CD4-positive, alpha-beta T cell (primary cell): ENCODE measurements at regions not wholly inside any gene's neighbourhood (a gene's known extent, or its start where the extent isn't known, plus 50 kb on each side); places are given as distances from the start of the nearest gene placed in this dataset.

Source experiments
- ATAC-seq: fragments of 200-7000 bp; cut with Tn5 transposase; one replicate; pipeline ENCODE4 v1.10.0; 2022; ENCODE audit warnings: mild to moderate bottlenecking; ENCODE audit not compliant: poor library complexity
- CTCF ChIA-PET: fragments of 350-600 bp; sonication (Branson Sonifier 250); formaldehyde crosslinking; loops from one replicate; lab custom pipeline; 2021; ENCODE audit warnings: antibody characterized with exemption, inconsistent platforms; lab: Charles Lee
- POLR2A ChIA-PET: fragments of 350-600 bp; sonication (Branson Sonifier 250); formaldehyde crosslinking; loops from one replicate; lab custom pipeline; 2021; ENCODE audit warnings: antibody characterized with exemption, inconsistent platforms; lab: Charles Lee
- DNase-seq, 14 experiments: peaks; one replicate each; pipeline ENCODE4 v3.0.0-alpha.2; 2013 to 2020; ENCODE audit warnings: mixed read lengths in 2 of 14
- H3K27ac ChIP-seq, 2 donors: one replicate each; pipeline versions ENCODE4 v1.5.1 to v1.7.0; 2013; ENCODE audit warnings: low read length in 2 of 2, low read depth in 1 of 2, mild to moderate bottlenecking in 1 of 2
- H3K27me3 ChIP-seq, 2 experiments: 1 replicate in 1 of 2; 2 replicates in 1 of 2; pipeline versions ENCODE4 v1.6.1 to v1.7.0; 2013; ENCODE audit warnings: low read length in 2 of 2, control low read depth in 1 of 2, mild to moderate bottlenecking in 1 of 2, moderate library complexity in 1 of 2; ENCODE audit not compliant: insufficient read depth in 2 of 2, control insufficient read depth in 1 of 2
- H3K36me3 ChIP-seq: one replicate; pipeline ENCODE4 v1.6.1; 2013; ENCODE audit warnings: low read length, control low read depth; ENCODE audit not compliant: insufficient read depth
- H3K4me1 ChIP-seq: one replicate; pipeline ENCODE4 v1.6.1; 2013; ENCODE audit warnings: low read length, control low read depth; ENCODE audit not compliant: insufficient read depth
- H3K4me3 ChIP-seq: one replicate; pipeline ENCODE4 v1.5.1; 2013; ENCODE audit warnings: mild to moderate bottlenecking, low read length, moderate library complexity
- H3K9me3 ChIP-seq, 2 experiments: 1 replicate in 1 of 2; 2 replicates in 1 of 2; pipeline versions ENCODE4 v1.6.1 to v1.7.0; 2013; ENCODE audit warnings: low read length in 2 of 2, mild to moderate bottlenecking in 2 of 2, control low read depth in 1 of 2, moderate library complexity in 1 of 2; ENCODE audit not compliant: control insufficient read depth in 1 of 2, insufficient read depth in 1 of 2
- H3K27ac Mint-ChIP-seq: one replicate; pipeline ENCODE4 v1.8.0; 2020; ENCODE audit warnings: mixed read lengths
- H3K27me3 Mint-ChIP-seq: one replicate; pipeline ENCODE4 v1.8.0; 2021; ENCODE audit warnings: mixed read lengths
- H3K36me3 Mint-ChIP-seq: one replicate; pipeline ENCODE4 v1.8.0; 2021; ENCODE audit warnings: low read depth, mixed read lengths
- H3K4me1 Mint-ChIP-seq: one replicate; pipeline ENCODE4 v1.8.0; 2021; ENCODE audit warnings: low read depth, mixed read lengths
- H3K4me3 Mint-ChIP-seq: one replicate; pipeline ENCODE4 v1.8.0; 2020; ENCODE audit warnings: mild to moderate bottlenecking, mixed read lengths
- H3K9me3 Mint-ChIP-seq: one replicate; pipeline ENCODE4 v1.8.0; 2020; ENCODE audit warnings: mixed read lengths
- intact Hi-C, 2 experiments: fragments of 100-400 bp; cut with DNase I in 1 of 2; cut with micrococcal nuclease in 1 of 2; formaldehyde crosslinking; loops; one replicate each; pipeline versions ENCODE4 v1.15.1 to v1.9.0; 2023 to 2025; cut with DNase I, micrococcal nuclease
- TF ChIP-seq, protein P1 (sequence below): fragments of 200-600 bp; IDR thresholded peaks from one replicate; pipeline ENCODE4 v1.8.0; 2022; ENCODE audit warnings: antibody characterized with exemption, mild to moderate bottlenecking

DNA sequence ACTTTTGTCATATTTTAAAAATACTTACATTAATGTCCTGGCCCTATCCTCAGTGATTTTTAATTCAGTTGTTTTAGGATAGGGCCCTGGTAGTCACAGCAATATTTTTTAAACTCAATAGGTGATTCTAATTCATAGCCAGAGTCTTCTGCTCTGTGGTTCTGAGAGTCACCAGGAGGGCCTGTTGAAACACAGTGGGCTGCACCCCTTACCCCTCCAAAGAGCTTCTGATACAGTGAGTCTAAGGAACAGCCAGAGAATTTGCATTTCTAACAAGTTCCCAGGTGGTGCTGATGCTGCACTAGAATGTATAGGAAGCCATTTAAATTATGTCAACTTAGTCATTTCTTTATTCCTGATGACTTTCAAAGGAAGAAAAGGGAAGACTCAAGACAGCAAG, 458.3 kb upstream of the ARRDC3 start:
- no peaks in the 10 kb centered on the region for H3K27me3 Mint-ChIP-seq
- DNase-seq (no peak), ATAC-seq (no peak)
- CTCF ChIA-PET = no interaction called here
- no peaks in the 10 kb centered on the region for H3K4me1 ChIP-seq
- H3K4me3 ChIP-seq = no peak overlapping the region
- H3K36me3 Mint-ChIP-seq = no peaks in the 10 kb centered on the region
- no peaks in the 10 kb centered on the region for H3K4me1 Mint-ChIP-seq
- no peak overlapping the region for H3K4me3 Mint-ChIP-seq
- H3K27ac Mint-ChIP-seq = no peak overlapping the region
- TF ChIP-seq, protein P1, sequence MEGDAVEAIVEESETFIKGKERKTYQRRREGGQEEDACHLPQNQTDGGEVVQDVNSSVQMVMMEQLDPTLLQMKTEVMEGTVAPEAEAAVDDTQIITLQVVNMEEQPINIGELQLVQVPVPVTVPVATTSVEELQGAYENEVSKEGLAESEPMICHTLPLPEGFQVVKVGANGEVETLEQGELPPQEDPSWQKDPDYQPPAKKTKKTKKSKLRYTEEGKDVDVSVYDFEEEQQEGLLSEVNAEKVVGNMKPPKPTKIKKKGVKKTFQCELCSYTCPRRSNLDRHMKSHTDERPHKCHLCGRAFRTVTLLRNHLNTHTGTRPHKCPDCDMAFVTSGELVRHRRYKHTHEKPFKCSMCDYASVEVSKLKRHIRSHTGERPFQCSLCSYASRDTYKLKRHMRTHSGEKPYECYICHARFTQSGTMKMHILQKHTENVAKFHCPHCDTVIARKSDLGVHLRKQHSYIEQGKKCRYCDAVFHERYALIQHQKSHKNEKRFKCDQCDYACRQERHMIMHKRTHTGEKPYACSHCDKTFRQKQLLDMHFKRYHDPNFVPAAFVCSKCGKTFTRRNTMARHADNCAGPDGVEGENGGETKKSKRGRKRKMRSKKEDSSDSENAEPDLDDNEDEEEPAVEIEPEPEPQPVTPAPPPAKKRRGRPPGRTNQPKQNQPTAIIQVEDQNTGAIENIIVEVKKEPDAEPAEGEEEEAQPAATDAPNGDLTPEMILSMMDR = no peak
- H3K27ac ChIP-seq = no peak overlapping the region
- peaks cover 7% of the 10 kb centered on the region for H3K9me3 Mint-ChIP-seq
- H3K9me3 ChIP-seq = peaks cover 0 to 3% of the 10 kb centered on the region in 2 experiments
- intact Hi-C loops = no loop called here
- no peaks in the 10 kb centered on the region for H3K36me3 ChIP-seq
- POLR2A ChIA-PET = no interaction called here
- no peaks in the 10 kb centered on the region for H3K27me3 ChIP-seq

DNA sequence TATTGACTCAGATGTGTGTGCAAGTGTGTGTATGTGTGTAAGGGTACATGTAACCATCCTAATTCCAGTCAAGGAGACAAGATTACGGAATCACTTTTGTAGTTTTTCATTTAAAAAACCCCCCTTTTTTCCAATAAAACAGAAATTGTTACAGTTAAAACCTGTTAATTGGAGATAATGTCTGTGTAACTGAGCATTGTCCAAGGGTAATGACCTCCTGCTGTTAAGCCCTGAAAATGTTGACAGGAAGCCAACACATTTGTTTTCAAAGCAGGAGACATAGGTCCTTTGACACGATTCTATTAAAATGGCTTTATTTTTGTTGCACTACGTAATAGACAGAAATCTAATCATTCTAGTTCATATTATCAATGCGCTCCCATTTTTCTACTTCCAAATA, 457.3 kb upstream of the ARRDC3 start:
- Mint-ChIP-seq H3K9me3 (peaks cover 7% of the 10 kb centered on the region), H3K27ac (no peak overlapping the region), H3K4me3 (no peak overlapping the region), H3K4me1 (no peaks in the 10 kb centered on the region), H3K36me3 (no peaks in the 10 kb centered on the region), H3K27me3 (no peaks in the 10 kb centered on the region)
- ChIA-PET CTCF (no interaction called here), POLR2A (no interaction called here)
- no peaks in the 10 kb centered on the region for H3K27me3 ChIP-seq
- TF ChIP-seq, protein P1 = no peak
- no peaks in the 10 kb centered on the region for H3K4me1 ChIP-seq
- no peak overlapping the region for H3K4me3 ChIP-seq
- ATAC-seq = no peak
- peaks cover 0 to 3% of the 10 kb centered on the region in 2 experiments for H3K9me3 ChIP-seq
- no peak overlapping the region for H3K27ac ChIP-seq
- DNase-seq = no peak
- intact Hi-C loops = no loop called here
- H3K36me3 ChIP-seq = no peaks in the 10 kb centered on the region

DNA sequence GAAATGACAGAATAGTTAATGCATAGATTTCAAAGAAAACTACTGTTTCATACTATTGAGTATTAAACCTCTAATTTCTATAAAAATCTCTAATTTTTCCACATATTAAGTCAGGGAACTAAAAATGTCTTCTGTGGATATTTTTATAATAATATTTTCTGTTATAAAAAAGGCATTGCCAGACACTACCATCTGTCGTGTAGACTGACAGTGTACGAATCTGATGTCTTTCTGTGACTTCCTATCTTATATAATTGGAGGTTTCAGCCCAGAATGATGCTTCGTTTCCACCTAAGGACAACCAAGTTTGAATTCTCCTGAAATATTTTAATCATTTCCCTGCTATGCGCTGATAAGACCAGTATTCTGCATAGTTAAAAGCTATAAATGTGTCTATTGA, 456.6 kb upstream of the ARRDC3 start:
- no peak for DNase-seq
- intact Hi-C loops = no loop called here
- no peaks in the 10 kb centered on the region for H3K36me3 Mint-ChIP-seq
- no peaks in the 10 kb centered on the region for H3K27me3 Mint-ChIP-seq
- CTCF ChIA-PET = no interaction called here
- no peaks in the 10 kb centered on the region for H3K4me1 Mint-ChIP-seq
- H3K9me3 Mint-ChIP-seq = peaks cover 7% of the 10 kb centered on the region
- ATAC-seq = no peak
- Histone ChIP-seq H3K27ac (no peak overlapping the region), H3K27me3 (no peaks in the 10 kb centered on the region), H3K4me3 (no peak overlapping the region), H3K36me3 (no peaks in the 10 kb centered on the region), H3K9me3 (peaks cover 0 to 1% of the 10 kb centered on the region in 2 experiments), H3K4me1 (no peaks in the 10 kb centered on the region)
- no peak overlapping the region for H3K4me3 Mint-ChIP-seq
- TF ChIP-seq, protein P1 = no peak
- POLR2A ChIA-PET = no interaction called here
- no peak overlapping the region for H3K27ac Mint-ChIP-seq
